HS-5 (cell line): ENCODE measurements at regions not wholly inside any gene's neighbourhood (a gene's known extent, or its start where the extent isn't known, plus 50 kb on each side); places are given as distances from the start of the nearest gene placed in this dataset.
"Not testable (repeated sequence)": the region's sequence is repeated elsewhere in the genome, so short reads cannot be mapped to it uniquely, and the experiment has no call there.

Source experiments
- DNase-seq: peaks from one replicate; pipeline ENCODE4 v3.0.0-alpha.2; 2012; ENCODE audit warnings: low read depth

DNA sequence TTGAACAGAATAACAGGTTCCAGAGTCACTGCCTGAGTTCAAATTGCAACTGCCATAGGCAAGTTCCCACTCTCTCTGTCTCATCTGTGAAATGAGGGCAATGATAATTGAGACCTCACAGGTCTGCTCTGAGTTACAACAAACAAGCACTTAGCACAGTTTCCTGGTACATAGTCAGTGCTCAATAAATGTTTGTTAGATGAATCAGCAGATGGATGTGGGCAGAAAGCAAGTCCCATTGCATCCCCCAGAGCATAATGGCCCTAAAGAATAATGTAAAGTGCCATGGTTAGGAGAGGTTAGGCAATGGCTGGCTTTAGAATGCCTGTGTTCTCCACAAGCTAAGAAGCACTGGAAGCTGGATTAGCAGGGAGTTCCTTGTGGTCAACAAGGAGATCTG lies 136.5 kb upstream of the LARP1 start:
- DNase-seq, result peak; percentile 5

DNA sequence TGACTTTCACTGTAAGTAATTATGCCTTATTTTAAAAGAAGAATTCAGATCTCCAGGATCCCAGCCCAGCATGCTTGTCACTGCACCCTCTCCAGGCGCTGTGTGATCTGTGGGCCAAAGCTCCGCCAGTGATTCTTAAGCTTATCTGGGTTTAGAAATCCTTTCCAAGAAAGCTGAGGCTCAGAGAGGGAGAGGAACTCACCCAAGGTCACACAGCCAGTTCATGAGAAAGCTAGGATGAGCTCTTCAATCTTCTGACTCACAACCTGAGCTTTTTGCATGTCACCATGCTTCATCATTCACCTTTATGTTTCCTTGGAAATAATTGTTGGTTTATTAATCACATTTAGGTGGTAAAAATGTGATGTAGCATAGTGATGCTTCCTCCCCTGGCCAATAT lies 136.6 kb upstream of the HAND1 start:
- no peak for DNase-seq

- DNase-seq, result no peak
Observed at GRCh38 chr5:154614125-154614524, 136.1 kb upstream of the HAND1 start.

- no peak for DNase-seq
Observed at GRCh38 chr5:154612666-154613065, 134.6 kb upstream of the HAND1 start.

GRCh38 chr5:154611341-154611767 lies 133.3 kb upstream of the HAND1 start:
- DNase-seq, result no peak

GRCh38 chr5:154610321-154611154 lies 132.5 kb upstream of the HAND1 start:
- DNase-seq, result no peak

DNA sequence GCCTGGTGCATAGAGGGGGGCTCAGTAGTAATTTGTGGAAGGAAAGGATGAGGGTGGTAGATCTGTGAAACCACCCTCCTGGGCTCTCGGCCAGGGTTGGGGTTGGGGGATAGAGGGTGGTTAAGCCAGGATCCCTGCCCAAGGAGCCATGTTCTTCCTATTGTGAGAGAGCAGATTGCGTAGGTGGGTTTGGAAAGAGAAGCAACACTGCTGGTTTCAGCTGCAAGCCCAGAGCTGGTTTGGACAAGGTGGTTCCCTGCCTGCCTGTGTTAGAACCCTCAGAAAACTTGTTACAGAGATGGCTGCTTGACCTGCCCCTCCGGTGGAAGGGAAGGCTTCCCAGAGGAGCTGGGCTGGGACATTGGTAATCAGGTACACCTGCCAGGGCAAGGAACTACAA lies 131.2 kb upstream of the HAND1 start:
- no peak for DNase-seq

DNA sequence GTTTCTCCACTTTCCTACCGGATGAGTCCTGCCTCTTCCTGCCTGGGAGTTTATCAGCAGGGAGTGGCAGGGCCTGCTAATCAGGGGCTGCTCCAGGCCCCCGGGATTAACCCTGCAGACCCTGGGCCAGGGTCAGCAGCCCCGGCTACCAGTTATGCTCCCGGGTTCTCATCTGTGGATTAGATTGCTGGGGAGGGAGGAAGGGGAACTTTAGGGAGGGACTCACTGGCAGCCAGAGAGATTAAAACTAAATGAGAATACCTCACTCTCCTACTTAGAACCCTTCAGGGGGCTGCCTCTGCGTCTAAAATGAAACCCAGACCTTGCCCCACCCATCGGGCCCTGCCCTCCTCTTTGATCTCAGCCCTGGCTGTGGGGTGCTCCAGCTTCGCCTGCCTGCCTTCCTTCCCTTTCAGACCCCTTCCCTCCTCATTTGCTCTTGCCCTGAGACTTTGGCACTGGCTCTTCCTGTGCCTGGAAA lies 130.5 kb upstream of the HAND1 start:
- no peak for DNase-seq

DNA sequence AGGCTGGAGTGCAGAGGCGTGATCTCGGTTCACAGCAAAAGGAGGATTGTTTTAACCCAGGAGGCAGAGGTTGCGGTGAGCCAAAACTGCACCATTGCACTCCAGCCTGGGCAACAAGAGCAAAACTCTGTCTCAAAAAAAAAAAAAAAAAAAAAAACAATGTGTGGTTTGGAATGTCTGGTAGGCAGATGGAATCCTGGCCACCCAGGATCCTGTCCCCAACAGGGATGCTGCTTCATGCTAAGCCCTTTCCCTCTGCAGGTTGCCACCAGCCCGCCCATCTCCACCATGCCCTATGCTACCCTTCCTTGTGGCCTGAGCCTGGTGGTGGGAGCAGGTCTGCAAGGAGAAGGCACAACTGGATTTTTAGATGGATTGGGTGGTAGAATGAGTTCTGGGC lies 129.7 kb upstream of the HAND1 start:
- DNase-seq, result no peak

DNA sequence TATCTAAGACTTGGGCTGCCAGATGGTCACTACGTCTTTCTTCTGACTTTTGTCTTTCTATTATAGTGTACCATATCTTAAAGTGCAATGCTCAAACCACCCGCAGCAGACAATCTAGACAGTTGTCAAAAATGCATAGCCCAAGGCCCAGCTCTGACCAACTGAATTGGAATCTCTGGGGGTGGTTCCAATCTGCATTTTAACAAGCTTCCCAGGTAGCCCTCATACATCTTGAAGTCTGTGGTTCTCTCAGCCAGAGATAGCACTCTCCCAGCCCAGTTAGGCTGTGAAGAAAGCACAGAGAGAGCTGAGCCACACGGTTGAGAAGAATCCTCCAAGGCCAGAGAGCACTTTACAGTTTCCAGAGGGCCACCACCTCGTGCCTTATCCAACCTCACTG lies 128.2 kb upstream of the HAND1 start:
- DNase-seq, result no peak

DNA sequence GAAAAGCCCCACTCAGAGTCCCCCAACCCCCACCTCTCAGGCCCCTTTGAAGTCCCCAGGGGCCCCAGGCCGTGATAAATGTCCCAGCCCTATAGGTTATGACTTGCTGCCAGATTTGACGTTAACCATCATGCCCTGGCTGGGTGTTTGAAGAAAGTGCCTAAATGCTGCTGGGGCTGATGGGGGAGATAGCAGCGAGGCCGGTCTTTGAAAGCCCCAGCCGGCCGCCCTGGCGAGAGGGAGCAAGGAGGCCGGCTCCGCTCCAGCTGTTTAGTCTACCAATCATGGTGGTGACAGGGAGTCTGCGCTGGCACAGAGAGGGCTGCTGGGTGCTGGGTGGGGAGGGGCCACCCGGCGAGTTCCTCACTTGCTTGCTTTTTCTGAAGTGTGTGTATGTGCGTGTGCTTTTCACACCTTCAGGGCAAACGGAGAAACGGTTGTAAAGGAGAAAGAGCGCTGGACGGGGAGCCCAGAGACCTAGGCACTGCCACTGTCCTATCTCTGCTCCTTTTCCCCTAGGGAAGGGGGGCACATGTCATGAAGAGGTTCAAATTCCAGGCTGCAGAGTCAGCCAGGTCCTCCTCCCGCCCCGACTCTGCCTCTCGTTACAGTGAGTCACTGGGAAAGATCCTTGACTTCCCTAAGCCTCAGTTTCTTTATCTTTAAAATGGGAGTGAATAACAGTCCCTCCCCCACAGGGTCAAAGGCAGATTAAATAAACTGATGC lies 126.1 kb upstream of the HAND1 start:
- DNase-seq, result no peak

DNA sequence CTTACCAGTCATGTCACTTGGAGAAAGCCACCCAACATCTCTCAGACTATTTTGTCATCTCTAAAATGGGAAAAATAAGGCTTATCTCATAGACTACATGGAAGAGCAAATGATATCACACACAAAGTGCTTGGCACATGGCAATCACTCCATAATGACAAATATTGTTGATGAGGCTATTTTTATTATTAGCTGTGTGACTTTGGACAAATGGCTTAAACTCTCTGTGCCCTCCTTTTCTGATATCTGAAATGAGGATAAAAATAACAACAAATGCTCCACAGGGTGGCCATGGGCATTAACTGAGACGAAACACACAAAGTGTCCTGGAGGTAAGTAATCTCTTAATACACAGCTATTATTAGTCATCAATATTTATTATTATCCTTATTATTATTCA lies 125.5 kb upstream of the HAND1 start:
- no peak for DNase-seq

GRCh38 chr5:154603011-154603410 lies 125.0 kb upstream of the HAND1 start:
- DNase-seq, result no peak

- no peak for DNase-seq
Observed at GRCh38 chr5:154601014-154601413, 123.0 kb upstream of the HAND1 start.

DNA sequence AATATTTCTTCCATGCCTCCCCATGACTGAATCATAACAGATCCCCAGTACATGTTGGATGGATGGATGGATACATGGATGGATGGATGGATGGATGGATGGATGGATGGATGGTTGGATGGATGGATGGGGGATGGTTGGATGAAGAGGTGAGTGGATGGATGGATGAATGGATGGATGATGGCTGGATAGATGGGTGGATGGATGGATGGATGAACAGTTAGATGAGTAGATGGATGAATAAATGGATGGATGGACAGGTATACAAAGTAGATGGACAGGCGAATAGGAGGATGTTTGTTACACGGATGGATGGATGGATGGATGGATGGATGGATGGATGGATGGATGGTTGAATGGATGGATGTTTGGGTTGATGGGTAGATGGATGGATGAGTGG lies 120.0 kb upstream of the HAND1 start:
- no peak for DNase-seq

DNA sequence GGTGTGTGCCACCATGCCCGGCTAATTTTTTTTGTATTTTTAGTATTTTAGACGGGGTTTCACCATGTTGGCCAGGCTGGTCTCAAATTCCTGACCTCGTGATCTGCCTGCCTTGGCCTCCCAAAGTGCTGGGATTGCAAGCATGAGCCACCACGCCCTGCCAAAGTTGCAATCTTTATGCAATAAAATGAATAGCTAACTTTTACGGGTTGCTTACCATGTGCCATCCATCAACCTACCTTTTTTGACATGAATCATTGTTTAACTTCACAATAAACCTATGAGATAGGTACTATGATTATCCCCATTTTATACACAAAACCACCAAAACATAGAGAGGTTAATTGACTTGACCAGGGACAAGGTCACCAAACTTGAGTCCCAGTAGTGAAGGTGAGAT lies 118.8 kb upstream of the HAND1 start:
- not testable (repeated sequence) for DNase-seq

- DNase-seq, result no peak
Observed at GRCh38 chr5:154595662-154596061, 117.6 kb upstream of the HAND1 start.

- DNase-seq, result no peak
Observed at GRCh38 chr5:154593796-154594195, 115.8 kb upstream of the HAND1 start.

GRCh38 chr5:154593071-154593470 lies 115.0 kb upstream of the HAND1 start:
- DNase-seq, result no peak

GRCh38 chr5:154590093-154590724 lies 112.2 kb upstream of the HAND1 start:
- DNase-seq, result no peak

DNA sequence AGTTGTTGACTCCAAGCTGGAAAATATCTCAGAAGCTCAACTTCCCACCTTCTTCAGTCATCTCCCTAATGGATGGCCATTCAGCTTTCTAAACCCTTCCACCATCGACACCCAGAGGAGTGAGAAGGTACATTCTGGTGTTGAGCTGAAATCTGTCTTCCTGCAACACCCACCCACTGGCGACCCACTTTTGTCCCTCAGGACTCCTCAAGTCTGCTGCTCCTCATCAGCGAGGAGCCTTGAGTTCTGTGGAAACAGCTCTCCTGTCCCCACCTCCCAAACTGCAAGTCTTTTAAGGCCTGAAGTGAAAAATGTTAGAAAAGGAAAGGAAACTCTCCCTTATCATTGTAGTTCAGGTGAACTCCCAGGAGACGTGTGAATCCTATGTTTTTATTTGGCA lies 111.5 kb upstream of the HAND1 start:
- no peak for DNase-seq

DNA sequence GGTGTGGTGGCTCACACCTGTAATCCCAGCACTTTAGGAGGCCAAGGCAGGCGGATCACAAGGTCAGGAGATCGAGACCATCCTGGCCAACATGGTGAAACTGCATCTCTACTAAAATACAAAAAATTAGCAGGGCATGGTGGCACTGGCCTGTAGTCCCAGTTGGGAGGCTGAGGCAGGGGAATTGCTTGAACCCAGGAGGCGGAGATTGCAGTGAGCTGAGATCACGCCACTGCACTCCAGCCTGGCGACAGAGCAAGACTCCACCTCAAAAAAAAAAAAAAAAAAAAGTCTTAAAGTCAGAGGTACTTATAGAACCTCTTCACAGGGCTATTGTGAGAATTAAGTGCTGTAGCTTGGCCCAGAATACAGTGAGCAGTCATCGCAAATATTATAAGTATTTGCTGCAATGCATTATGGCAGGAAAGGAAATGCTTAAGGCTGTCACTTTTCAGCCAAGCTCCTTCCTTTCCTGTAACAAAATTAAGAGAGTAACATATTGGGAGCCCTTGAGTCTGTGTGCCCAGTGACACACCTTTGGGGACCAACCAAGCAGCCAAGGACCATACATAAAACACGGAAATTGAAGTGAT lies 110.9 kb upstream of the HAND1 start:
- not testable (repeated sequence) for DNase-seq
